ENCODE measurements at regions not wholly inside any gene's neighbourhood (a gene's known extent, or its start where the extent isn't known, plus 50 kb on each side); places are given as distances from the start of the nearest gene placed in this dataset.

DNA sequence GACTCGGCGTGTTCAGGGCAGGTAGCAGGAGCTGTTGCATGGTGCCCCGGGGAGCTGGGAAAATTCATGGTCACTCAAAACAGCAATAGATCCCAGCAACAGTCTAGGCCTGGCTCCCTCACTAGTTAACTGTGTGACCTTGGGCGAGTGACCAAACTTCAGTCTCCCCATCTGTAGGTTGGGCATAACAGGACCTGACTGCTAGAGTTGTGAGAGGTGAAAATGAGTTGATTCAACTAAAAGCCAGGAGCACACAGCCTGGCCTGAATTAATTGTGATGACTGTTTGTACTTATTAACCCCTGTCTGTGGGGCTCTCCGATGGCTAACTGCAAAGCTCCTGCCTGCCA is 306.9 kb downstream of the SOX9 start:
- TF ChIP-seq POLR2AphosphoS5 (IDR thresholded peaks at IDR 0.05; ENCODE audit: borderline replicate concordance, low read depth, low read length) (no peak), EZH2 (IDR thresholded peaks at IDR 0.05) (no peak), FOXP2 (optimal IDR thresholded peaks at IDR 0.05; ENCODE audit: control extremely low read depth, extremely low read length, insufficient read depth) (no peak)

All from SK-N-MC (cell line).